Activated T-helper 17 cell treated with anti-CD3 and anti-CD28 coated beads, Interleukin-2, amount 50 U/mL, for 72 hours (primary cell): ENCODE measurements at regions not wholly inside any gene's neighbourhood (a gene's known extent, or its start where the extent isn't known, plus 50 kb on each side); places are given as distances from the start of the nearest gene placed in this dataset.
"Not testable (repeated sequence)": the region's sequence is repeated elsewhere in the genome, so short reads cannot be mapped to it uniquely, and the experiment has no call there.

ENCODE experiments used
- ATAC-seq: fragments of 150-1000 bp; cut with Tn5 transposase; replicated peaks from 2 replicates; pipeline ENCODE4 v1.10.0; 2021; ENCODE audit warnings: mild to moderate bottlenecking, moderate library complexity
- H3K27ac Mint-ChIP-seq: one replicate; pipeline ENCODE4 v1.8.0; 2022; ENCODE audit warnings: mixed read lengths
- H3K27me3 Mint-ChIP-seq: one replicate; pipeline ENCODE4 v1.8.0; 2022; ENCODE audit warnings: mixed read lengths
- H3K36me3 Mint-ChIP-seq: one replicate; pipeline ENCODE4 v1.8.0; 2022; ENCODE audit warnings: low read depth, mild to moderate bottlenecking, mixed read lengths
- H3K4me1 Mint-ChIP-seq: one replicate; pipeline ENCODE4 v1.8.0; 2022; ENCODE audit warnings: mixed read lengths
- H3K4me3 Mint-ChIP-seq: one replicate; pipeline ENCODE4 v1.8.0; 2022; ENCODE audit warnings: mild to moderate bottlenecking, mixed read lengths
- H3K9me3 Mint-ChIP-seq: one replicate; pipeline ENCODE4 v1.8.0; 2022; ENCODE audit warnings: mixed read lengths

GRCh38 chr17:64790193-64790592, 128.1 kb upstream of the SMURF2 start:
- H3K4me3 Mint-ChIP-seq, ATAC-seq, H3K27me3 Mint-ChIP-seq, H3K9me3 Mint-ChIP-seq: not testable (repeated sequence)
- Mint-ChIP-seq H3K27ac (peak overlapping the region; percentile 46), H3K36me3 (peaks cover 27% of the 10 kb centered on the region), H3K4me1 (peaks cover 12% of the 10 kb centered on the region)

- not testable (repeated sequence) for H3K27me3 Mint-ChIP-seq, H3K4me3 Mint-ChIP-seq, ATAC-seq, H3K9me3 Mint-ChIP-seq
- peaks cover 12% of the 10 kb centered on the region for H3K4me1 Mint-ChIP-seq
- peak overlapping the region; percentile 36 for H3K27ac Mint-ChIP-seq
- H3K36me3 Mint-ChIP-seq: peaks cover 25% of the 10 kb centered on the region
These were observed 126.9 kb upstream of the SMURF2 start for GRCh38 chr17:64789061-64789445.

- Mint-ChIP-seq H3K36me3 (peaks cover 25% of the 10 kb centered on the region), H3K27me3 (no peaks in the 10 kb centered on the region), H3K4me1 (peaks cover 12% of the 10 kb centered on the region), H3K27ac (peak overlapping the region; percentile 36), H3K9me3 (no peaks in the 10 kb centered on the region), H3K4me3 (no peak overlapping the region)
- ATAC-seq: no peak
These were observed 126.4 kb upstream of the SMURF2 start for GRCh38 chr17:64788286-64789060.

GRCh38 chr17:64787921-64788271, 125.8 kb upstream of the SMURF2 start:
- Mint-ChIP-seq H3K4me1 (peaks cover 13% of the 10 kb centered on the region), H3K4me3 (no peak overlapping the region), H3K27ac (peak overlapping the region; percentile 41)

GRCh38 chr17:64787255-64787920, 125.3 kb upstream of the SMURF2 start:
- Mint-ChIP-seq H3K27ac (peak overlapping the region; percentile 41), H3K4me3 (no peak overlapping the region), H3K27me3 (no peaks in the 10 kb centered on the region), H3K4me1 (peaks cover 10% of the 10 kb centered on the region), H3K36me3 (peaks cover 19% of the 10 kb centered on the region), H3K9me3 (no peaks in the 10 kb centered on the region)
- no peak for ATAC-seq

More at GRCh38 chr17:64787921-64788271, 125.8 kb upstream of the SMURF2 start:
- no peak for ATAC-seq
- peaks cover 23% of the 10 kb centered on the region for H3K36me3 Mint-ChIP-seq
- no peaks in the 10 kb centered on the region for H3K9me3 Mint-ChIP-seq
- no peaks in the 10 kb centered on the region for H3K27me3 Mint-ChIP-seq

GRCh38 chr17:64786337-64786736, 124.2 kb upstream of the SMURF2 start:
- H3K9me3 Mint-ChIP-seq: no peaks in the 10 kb centered on the region
- peaks cover 10% of the 10 kb centered on the region for H3K36me3 Mint-ChIP-seq
- no peak overlapping the region for H3K4me3 Mint-ChIP-seq
- no peak overlapping the region for H3K27ac Mint-ChIP-seq
- no peak for ATAC-seq
- peaks cover 4% of the 10 kb centered on the region for H3K4me1 Mint-ChIP-seq
- H3K27me3 Mint-ChIP-seq: no peaks in the 10 kb centered on the region

- Mint-ChIP-seq H3K27me3 (no peaks in the 10 kb centered on the region), H3K4me1 (peaks cover 4% of the 10 kb centered on the region)
- no peak for ATAC-seq
These were observed 122.9 kb upstream of the SMURF2 start for GRCh38 chr17:64785011-64785421.

GRCh38 chr17:64784353-64785010, 122.4 kb upstream of the SMURF2 start:
- H3K4me1 Mint-ChIP-seq: peaks cover 4% of the 10 kb centered on the region
- no peaks in the 10 kb centered on the region for H3K27me3 Mint-ChIP-seq
- no peak overlapping the region for H3K4me3 Mint-ChIP-seq
- H3K9me3 Mint-ChIP-seq: no peaks in the 10 kb centered on the region
- H3K36me3 Mint-ChIP-seq: peaks cover 10% of the 10 kb centered on the region
- ATAC-seq: no peak
- H3K27ac Mint-ChIP-seq: no peak overlapping the region

More at GRCh38 chr17:64785011-64785421, 122.9 kb upstream of the SMURF2 start:
- peaks cover 10% of the 10 kb centered on the region for H3K36me3 Mint-ChIP-seq
- no peak overlapping the region for H3K27ac Mint-ChIP-seq
- no peaks in the 10 kb centered on the region for H3K9me3 Mint-ChIP-seq
- H3K4me3 Mint-ChIP-seq: no peak overlapping the region

- no peaks in the 10 kb centered on the region for H3K9me3 Mint-ChIP-seq
- H3K27me3 Mint-ChIP-seq: no peaks in the 10 kb centered on the region
- H3K27ac Mint-ChIP-seq: no peak overlapping the region
- ATAC-seq: no peak
- peaks cover 4% of the 10 kb centered on the region for H3K4me1 Mint-ChIP-seq
- peaks cover 10% of the 10 kb centered on the region for H3K36me3 Mint-ChIP-seq
- no peak overlapping the region for H3K4me3 Mint-ChIP-seq
These were observed 121.6 kb upstream of the SMURF2 start for GRCh38 chr17:64783556-64784352.

GRCh38 chr17:64783031-64783461, 120.9 kb upstream of the SMURF2 start:
- no peak for ATAC-seq
- no peaks in the 10 kb centered on the region for H3K27me3 Mint-ChIP-seq
- H3K4me3 Mint-ChIP-seq: no peak overlapping the region
- H3K4me1 Mint-ChIP-seq: peaks cover 4% of the 10 kb centered on the region
- H3K36me3 Mint-ChIP-seq: peaks cover 10% of the 10 kb centered on the region
- H3K27ac Mint-ChIP-seq: no peak overlapping the region
- no peaks in the 10 kb centered on the region for H3K9me3 Mint-ChIP-seq

GRCh38 chr17:64781810-64782555, 119.9 kb upstream of the SMURF2 start:
- H3K4me1 Mint-ChIP-seq: peaks cover 4% of the 10 kb centered on the region
- H3K36me3 Mint-ChIP-seq: peaks cover 10% of the 10 kb centered on the region
- H3K27me3 Mint-ChIP-seq: no peaks in the 10 kb centered on the region
- no peak overlapping the region for H3K27ac Mint-ChIP-seq
- H3K9me3 Mint-ChIP-seq: no peaks in the 10 kb centered on the region
- H3K4me3 Mint-ChIP-seq: peak overlapping the region; percentile 63
- no peak for ATAC-seq

GRCh38 chr17:64781014-64781756, 119.1 kb upstream of the SMURF2 start:
- no peaks in the 10 kb centered on the region for H3K27me3 Mint-ChIP-seq
- H3K36me3 Mint-ChIP-seq: peaks cover 6% of the 10 kb centered on the region
- peak overlapping the region; percentile 63 for H3K4me3 Mint-ChIP-seq
- no peaks in the 10 kb centered on the region for H3K9me3 Mint-ChIP-seq
- ATAC-seq: peak; percentile 52
- peaks cover 4% of the 10 kb centered on the region for H3K4me1 Mint-ChIP-seq
- H3K27ac Mint-ChIP-seq: no peak overlapping the region
